NCI-H2029 treated with DMSO at 0.1 percent for 48 hours (cell line): ENCODE measurements at regions not wholly inside any gene's neighbourhood (a gene's known extent, or its start where the extent isn't known, plus 50 kb on each side); places are given as distances from the start of the nearest gene placed in this dataset.
"Not testable (repeated sequence)": the region's sequence is repeated elsewhere in the genome, so short reads cannot be mapped to it uniquely, and the experiment has no call there.

Experiments
- DNase-seq: peaks from one replicate; lab custom pipeline; 2025; lab: John Stamatoyannopoulos, UW

GRCh38 chr2:224174990-224175389 is 135.9 kb upstream of the SERPINE2 start:
- DNase-seq: no peak

- DNase-seq: no peak
These were observed 135.4 kb upstream of the SERPINE2 start for GRCh38 chr2:224174521-224174920.

DNA sequence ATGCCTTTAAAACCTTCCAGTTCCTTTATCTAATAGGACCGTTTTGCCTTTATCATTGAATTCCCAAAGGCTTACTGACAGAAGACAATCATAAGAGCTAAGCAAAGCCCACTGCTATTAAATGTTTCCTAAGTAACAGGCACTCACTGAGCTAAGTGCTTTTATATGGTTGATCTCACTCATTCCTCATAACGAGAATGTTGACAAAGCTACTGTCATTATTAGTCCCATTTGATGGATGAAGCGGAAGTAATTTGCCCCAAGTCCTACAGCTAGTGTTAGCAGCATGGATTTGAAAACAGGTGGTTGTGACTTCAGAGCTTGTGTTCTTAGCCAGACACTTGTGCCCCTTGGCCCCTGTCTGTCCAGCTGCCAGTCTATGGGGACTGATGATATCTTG is 134.8 kb upstream of the SERPINE2 start:
- DNase-seq: no peak

- DNase-seq: no peak
These were observed 134.1 kb upstream of the SERPINE2 start for GRCh38 chr2:224173210-224173609.

- DNase-seq: no peak
These were observed 132.1 kb upstream of the SERPINE2 start for GRCh38 chr2:224171226-224171625.

- DNase-seq: no peak
These were observed 130.8 kb upstream of the SERPINE2 start for GRCh38 chr2:224169847-224170246.

DNA sequence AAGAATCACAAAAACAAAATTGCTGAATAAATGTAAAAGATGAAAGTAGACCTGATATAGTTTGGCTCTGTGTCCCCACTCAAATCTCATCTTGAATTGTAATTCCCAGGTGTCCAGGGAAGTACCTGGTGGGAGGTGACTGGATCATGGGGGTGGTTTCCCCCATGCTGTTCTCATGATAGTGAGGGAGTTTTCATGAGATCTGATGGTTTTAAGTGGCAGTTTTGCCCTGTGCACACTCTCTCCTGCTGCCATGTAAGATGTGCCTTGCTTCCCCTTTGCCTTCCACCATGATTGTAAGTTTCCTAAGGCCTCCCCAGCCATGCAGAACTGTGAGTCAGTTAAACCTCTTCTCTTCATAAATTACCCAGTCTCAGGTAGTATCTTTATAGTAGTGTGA is 128.7 kb upstream of the SERPINE2 start:
- DNase-seq: not testable (repeated sequence)

GRCh38 chr2:224166654-224167053 is 127.6 kb upstream of the SERPINE2 start:
- DNase-seq: no peak

DNA sequence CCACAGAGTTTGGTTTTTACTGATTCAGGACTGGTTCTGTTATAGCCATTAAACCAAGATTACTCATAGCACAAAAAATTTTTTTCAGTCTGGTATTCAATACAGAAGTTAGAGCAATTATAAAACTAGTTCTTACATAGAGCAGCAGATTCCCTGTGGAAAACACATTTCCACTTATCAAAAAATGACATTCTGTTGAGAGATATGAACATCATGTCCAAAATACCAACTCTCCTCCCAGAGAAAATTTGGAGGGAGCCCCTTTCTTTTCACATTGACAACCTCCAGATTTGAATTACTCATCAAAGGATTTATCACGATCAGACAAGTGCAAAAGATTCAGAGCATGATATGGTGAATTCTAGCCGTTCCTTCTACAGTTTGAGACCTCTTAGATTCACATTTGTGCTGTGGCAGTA is 126.8 kb upstream of the SERPINE2 start:
- no peak for DNase-seq

- DNase-seq: no peak
These were observed 124.7 kb upstream of the SERPINE2 start for GRCh38 chr2:224163566-224164307.

DNA sequence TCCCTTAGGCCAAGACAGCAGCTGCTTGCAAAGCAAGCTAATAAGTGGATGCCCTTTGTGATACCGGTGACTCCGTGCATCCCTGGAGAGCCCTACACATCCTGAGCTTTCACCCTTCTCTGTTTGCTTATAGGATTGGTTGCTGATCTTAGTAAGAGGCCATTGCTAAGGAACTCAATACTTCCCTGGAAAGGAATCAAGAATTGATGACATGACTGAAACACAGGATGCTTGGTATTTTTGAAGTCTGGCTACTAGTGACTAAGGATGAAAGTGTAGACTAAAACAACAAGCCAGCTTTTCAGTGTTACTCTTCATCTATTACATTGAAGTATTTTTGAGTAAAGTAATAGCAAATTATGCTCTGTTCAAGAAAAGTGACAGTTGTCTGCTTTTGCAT is 123.0 kb upstream of the SERPINE2 start:
- DNase-seq: no peak

DNA sequence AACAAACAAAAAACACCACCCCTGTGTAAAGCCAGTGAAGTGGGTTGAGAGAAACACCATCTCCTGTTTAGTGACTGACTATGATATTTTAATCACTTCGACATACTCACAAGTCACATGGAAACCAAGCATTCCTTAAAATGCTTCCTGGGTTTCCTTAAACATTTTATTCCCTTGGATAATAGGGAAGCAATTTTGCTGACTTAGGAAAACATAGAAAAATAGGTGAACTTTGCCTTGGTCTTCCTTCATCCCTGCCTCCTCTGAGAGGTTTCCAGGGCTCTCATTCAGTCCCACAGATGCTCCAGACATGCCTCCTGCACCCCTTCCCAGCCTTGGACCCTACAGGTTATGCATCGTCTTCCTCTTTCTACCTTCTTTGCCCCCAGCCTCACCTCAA is 122.6 kb upstream of the SERPINE2 start:
- no peak for DNase-seq

GRCh38 chr2:224160917-224161316 is 121.8 kb upstream of the SERPINE2 start:
- no peak for DNase-seq

DNA sequence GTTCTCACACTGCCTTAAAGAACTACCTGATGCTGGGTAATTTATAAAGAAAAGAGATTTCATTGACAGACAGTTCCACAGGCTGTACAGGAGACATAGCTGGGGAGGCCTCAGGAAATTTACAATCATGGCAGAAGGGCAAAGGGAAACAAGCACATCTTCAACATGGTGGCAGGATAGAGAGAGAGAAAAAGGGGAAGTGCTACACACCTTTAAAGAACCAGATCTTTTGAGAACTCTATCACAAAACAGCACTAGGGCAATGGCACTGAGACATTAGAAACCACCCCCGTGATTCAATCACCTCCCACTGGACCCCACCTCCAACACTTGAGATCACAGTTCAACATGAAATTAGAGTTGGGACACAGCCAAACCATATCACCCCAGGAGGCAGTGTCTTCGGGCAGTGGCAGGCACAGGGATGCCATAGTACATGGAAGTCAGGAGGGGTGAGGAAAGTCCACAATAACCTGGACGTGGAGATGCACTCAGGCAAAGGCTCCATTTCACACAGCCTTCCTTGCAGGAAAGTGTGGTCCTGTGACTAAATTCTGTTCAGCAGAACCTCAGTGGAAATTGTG is 120.4 kb upstream of the SERPINE2 start:
- no peak for DNase-seq

GRCh38 chr2:224158831-224159230 is 119.7 kb upstream of the SERPINE2 start:
- no peak for DNase-seq

DNA sequence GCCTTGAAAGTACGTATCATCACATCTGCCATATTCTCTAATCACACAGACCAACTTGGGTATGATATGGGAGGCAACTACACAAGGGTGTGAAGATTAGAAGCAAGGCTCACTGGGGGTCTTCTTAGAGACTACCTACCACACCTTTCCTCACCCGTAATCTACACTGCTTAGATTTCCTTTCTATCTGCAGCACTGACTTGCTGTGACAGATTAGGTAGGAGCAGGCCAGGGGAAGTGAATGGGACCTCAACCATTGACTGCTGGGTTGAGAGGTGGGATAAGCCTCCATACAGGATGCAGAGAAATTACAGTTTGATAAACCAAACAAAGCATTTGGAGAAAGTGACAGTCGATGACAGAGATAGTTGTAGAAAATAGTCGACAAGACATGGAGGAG is 119.0 kb upstream of the SERPINE2 start:
- DNase-seq: no peak

- DNase-seq: no peak
These were observed 118.6 kb upstream of the SERPINE2 start for GRCh38 chr2:224157655-224158054.

DNA sequence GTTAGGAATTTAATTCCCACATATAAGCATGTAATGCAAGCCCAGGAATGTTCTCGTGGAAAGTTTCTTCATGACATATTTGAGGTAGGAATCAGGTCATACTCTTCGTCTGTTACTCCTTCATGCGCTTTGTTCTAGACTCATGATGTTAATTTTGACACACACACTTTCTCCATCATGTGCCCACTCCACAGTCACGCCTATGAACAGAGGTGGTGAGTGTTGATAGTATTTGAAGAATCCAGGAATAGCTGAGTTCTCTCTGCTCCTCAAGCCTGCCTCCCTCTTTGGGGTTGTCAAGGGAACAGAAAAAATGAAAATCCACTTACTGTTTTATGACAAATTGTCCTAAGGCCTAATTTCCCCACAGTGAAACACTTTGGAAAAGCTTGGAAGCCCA is 117.3 kb upstream of the SERPINE2 start:
- DNase-seq: no peak

DNA sequence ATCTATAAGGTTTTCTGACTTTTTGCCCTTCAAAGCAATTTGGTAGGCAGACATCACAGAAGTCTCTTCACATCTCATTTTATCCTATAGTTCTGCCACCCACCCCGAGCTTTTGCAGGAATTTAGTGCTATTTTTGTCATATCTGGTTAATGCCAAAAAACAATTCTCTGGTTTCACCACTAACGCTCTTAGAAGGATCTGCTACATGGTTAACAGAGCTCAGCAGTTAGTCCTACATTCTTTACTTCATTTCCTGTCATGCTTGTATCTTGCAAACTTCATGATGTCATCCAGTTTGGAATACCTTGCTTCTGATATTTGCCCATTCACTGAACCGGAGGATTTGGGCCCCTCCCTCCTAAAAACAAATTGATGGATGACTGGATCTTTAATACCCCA is 116.8 kb upstream of the SERPINE2 start:
- DNase-seq: no peak

- no peak for DNase-seq
These were observed 116.3 kb upstream of the SERPINE2 start for GRCh38 chr2:224155371-224155770.

GRCh38 chr2:224151680-224152310 is 112.7 kb upstream of the SERPINE2 start:
- no peak for DNase-seq

- DNase-seq: no peak
These were observed 112.1 kb upstream of the SERPINE2 start for GRCh38 chr2:224151161-224151560.

GRCh38 chr2:224148058-224148457 is 109.0 kb upstream of the SERPINE2 start:
- DNase-seq: not testable (repeated sequence)
